K562 (cell line): ENCODE measurements at regions not wholly inside any gene's neighbourhood (a gene's known extent, or its start where the extent isn't known, plus 50 kb on each side); places are given as distances from the start of the nearest gene placed in this dataset.

Experiments used
- ATAC-seq: fragments of 200-7000 bp; cut with Tn5 transposase; 3 replicates; pipeline ENCODE4 v1.9.1; 2020; ENCODE audit warnings: moderate library complexity
- BruUV-seq: library from RNA; stranded (reverse); fragments of 400-500 nt; replicated peaks from 2 replicates; lab custom pipeline; 2021; lab: Mats Ljungman, UMichigan
- CTCF ChIA-PET: fragments of 300-600 bp; formaldehyde crosslinking; extraction: SDS; loops from one replicate; lab custom pipeline; 2021; ENCODE audit warnings: low intra/inter-chr PET ratio; lab: Yijun Ruan, JAX
- POLR2A ChIA-PET: fragments of 300-600, 350-650 bp; sonication (Branson Sonifier 250); formaldehyde crosslinking; extraction: SDS; loops from one replicate; lab custom pipeline; 2021; ENCODE audit warnings: antibody characterized with exemption, inconsistent platforms; lab: Yijun Ruan, JAX
- DNase-seq, 4 experiments: peaks; one replicate each; pipeline versions ENCODE4 v3.0.0 to v3.0.0-alpha.2; 2011 to 2018; ENCODE audit warnings: low spot score in 3 of 4, mixed read lengths in 3 of 4; ENCODE audit errors: extremely low read depth in 1 of 4
- FAIRE-seq: peaks from 2 replicates; lab custom pipeline; 2011; peaks lifted over from hg19 to GRCh38; lab: Jason Lieb, UNC
- H2AFZ ChIP-seq: 2 replicates; pipeline ENCODE4 v1.6.0; 2011; ENCODE audit warnings: low read depth, low read length, control low read depth, inconsistent platforms
- H3K27ac ChIP-seq: fragments of 200-600 bp; 3 replicates; pipeline ENCODE4 v1.8.0; 2011; ENCODE audit warnings: low read depth, mild to moderate bottlenecking, control low read depth, inconsistent platforms, low read length, moderate library complexity, mixed read lengths; ENCODE audit errors: extremely low read depth
- H3K27me3 ChIP-seq, 2 experiments: fragments of 300-600 bp in 1 of 2; 2 replicates in 1 of 2; 3 replicates in 1 of 2; pipeline versions ENCODE4 v1.6.0 to v1.8.0; 2011; ENCODE audit warnings: inconsistent platforms in 2 of 2, low read length in 2 of 2, mild to moderate bottlenecking in 1 of 2, mixed read lengths in 1 of 2, moderate library complexity in 1 of 2; ENCODE audit not compliant: control insufficient read depth in 2 of 2, insufficient read depth in 2 of 2
- H3K36me3 ChIP-seq: fragments of 300-600 bp; 3 replicates; pipeline ENCODE4 v1.8.0; 2011; ENCODE audit warnings: mild to moderate bottlenecking, low read length, inconsistent platforms; ENCODE audit not compliant: control insufficient read depth, insufficient read depth
- H3K4me1 ChIP-seq, 2 experiments: fragments of 200-600 bp in 1 of 2; replicated peaks in 1 of 2; 2 replicates in 1 of 2; 3 replicates in 1 of 2; pipeline versions ENCODE4 v1.5.1 to v1.8.0; 2011; ENCODE audit warnings: inconsistent platforms in 2 of 2, low read length in 2 of 2, mild to moderate bottlenecking in 1 of 2, mixed read lengths in 1 of 2, moderate library complexity in 1 of 2; ENCODE audit not compliant: control insufficient read depth in 2 of 2, insufficient read depth in 2 of 2
- H3K4me2 ChIP-seq: 2 replicates; pipeline ENCODE4 v1.6.1; 2011; ENCODE audit warnings: low read length, control low read depth, inconsistent platforms, mixed read lengths; ENCODE audit not compliant: insufficient read depth
- H3K4me3 ChIP-seq: fragments of 200-600 bp; sonication (generic), shearing (Covaris generic); 2 replicates; pipeline ENCODE4 v1.5.1; 2016; ENCODE audit warnings: control low read depth, inconsistent platforms
- H3K79me2 ChIP-seq: fragments of 200-600 bp; 3 replicates; pipeline ENCODE4 v1.8.0; 2011; ENCODE audit warnings: low read length, inconsistent platforms; ENCODE audit not compliant: control insufficient read depth, insufficient read depth
- H3K9ac ChIP-seq, 2 experiments: 2 replicates each; pipeline versions ENCODE4 v1.6.0 to v1.6.1; 2011; ENCODE audit warnings: low read depth in 2 of 2, low read length in 2 of 2, control low read depth in 1 of 2, inconsistent platforms in 1 of 2, mild to moderate bottlenecking in 1 of 2, mixed read lengths in 1 of 2; ENCODE audit not compliant: insufficient read depth in 1 of 2
- H3K9me1 ChIP-seq: one replicate; pipeline ENCODE4 v1.6.0; 2011; ENCODE audit warnings: inconsistent platforms, mild to moderate bottlenecking, low read length, moderate library complexity; ENCODE audit not compliant: control insufficient read depth, insufficient read depth
- H3K9me3 ChIP-seq: replicated peaks from 2 replicates; pipeline ENCODE4 v1.5.1; 2011; ENCODE audit warnings: low read depth, low read length, inconsistent platforms; ENCODE audit not compliant: control insufficient read depth, insufficient read depth
- H4K20me1 ChIP-seq: replicated peaks from 2 replicates; pipeline ENCODE4 v1.6.1; 2011; ENCODE audit warnings: low read length, inconsistent platforms, mixed read lengths; ENCODE audit not compliant: control insufficient read depth, insufficient read depth
- ATF2 ChIP-seq: sonication (generic); formaldehyde crosslinking; IDR thresholded peaks from 2 replicates; pipeline ENCODE4 v1.8.1; 2022; ENCODE audit warnings: missing genetic modification reagents
- HNRNPLL ChIP-seq: fragments of 200-400 bp; formaldehyde crosslinking; IDR thresholded peaks from 2 replicates; pipeline ENCODE4 v1.6.1; 2017; ENCODE audit warnings: low read length, low read depth, mild to moderate bottlenecking; ENCODE audit not compliant: poor library complexity, severe bottlenecking
- HNRNPUL1 ChIP-seq: fragments of 200-400 bp; formaldehyde crosslinking; IDR thresholded peaks from 2 replicates; pipeline ENCODE4 v1.6.1; 2017; ENCODE audit warnings: low read length
- REST ChIP-seq, 2 experiments: fragments of 450-650 bp; formaldehyde crosslinking in 1 of 2; IDR thresholded peaks; 2 replicates each; pipeline versions ENCODE4 v1.4.0 to v1.6.1; 2014 to 2020; ENCODE audit warnings: mild to moderate bottlenecking in 2 of 2, borderline replicate concordance in 1 of 2, low read depth in 1 of 2
- SAFB ChIP-seq: fragments of 200-400 bp; formaldehyde crosslinking; IDR thresholded peaks from 2 replicates; pipeline ENCODE4 v1.6.1; 2017; ENCODE audit warnings: low read depth, low read length, borderline replicate concordance
- SIX5 ChIP-seq, 2 experiments: IDR thresholded peaks; 2 replicates each; pipeline ENCODE4 v1.6.1; 2011; ENCODE audit warnings: low read length in 2 of 2, borderline replicate concordance in 1 of 2, low read depth in 1 of 2, mild to moderate bottlenecking in 1 of 2, moderate library complexity in 1 of 2; ENCODE audit not compliant: insufficient read depth in 1 of 2
- SMARCA5 ChIP-seq: fragments of 450-650 bp; IDR thresholded peaks from 2 replicates; pipeline ENCODE4 v1.6.1; 2016
- ZFP30 ChIP-seq: fragments of 250-450 bp; sonication (Bioruptor Pico); IDR thresholded peaks from 2 replicates; pipeline ENCODE4 v1.8.0; 2022; ENCODE audit warnings: moderate library complexity, mild to moderate bottlenecking, inconsistent platforms, borderline replicate concordance
- ZKSCAN3 ChIP-seq: fragments of 250-450 bp; sonication (Bioruptor Pico); IDR thresholded peaks from 2 replicates; pipeline ENCODE4 v1.4.0; 2020
- ZNF764 ChIP-seq: fragments of 250-450 bp; sonication (Bioruptor Pico); IDR thresholded peaks from 2 replicates; pipeline ENCODE4 v1.4.0; 2020; ENCODE audit warnings: low read depth, mild to moderate bottlenecking, moderate library complexity
- whole genome bisulfite sequencing: fragments of 100-300 bp; shearing (Covaris generic); methylation state at CpG from one replicate; pipeline ENCODE4 v1.1.6; 2016; ENCODE audit warnings: low coverage, mixed read lengths; ENCODE audit not compliant: insufficient coverage; ENCODE audit errors: missing lambda C conversion rate; 5-methylcytosine and 5-hydroxymethylcytosine counted together
- in situ Hi-C: fragments of 300-500 bp; cut with MboI; formaldehyde crosslinking; loops from 4 replicates; pipeline ENCODE4 v1.15.0; 2018; ENCODE audit warnings: inconsistent platforms, mixed read lengths
- intact Hi-C: fragments of 100-400 bp; cut with micrococcal nuclease; formaldehyde crosslinking; loops from 2 replicates; pipeline ENCODE4 v1.14.2; 2022

GRCh38 chr2:204260162-204260877 lies 285.0 kb upstream of the PARD3B start:
- Histone ChIP-seq H2AFZ (no peak overlapping the region), H3K9me3 (no peaks in the 10 kb centered on the region), H3K9me1 (no peaks in the 10 kb centered on the region), H3K27me3 (peaks cover 0 to 7% of the 10 kb centered on the region in 2 experiments; a peak in 2 of 5 replicates), H3K36me3 (no peaks in the 10 kb centered on the region), H3K4me1 (no peaks in the 10 kb centered on the region), H3K79me2 (no peaks in the 10 kb centered on the region), H3K9ac (no peak overlapping the region), H3K4me3 (no peak overlapping the region), H4K20me1 (no peaks in the 10 kb centered on the region), H3K4me2 (no peak overlapping the region), H3K27ac (no peak overlapping the region)
- ATAC-seq (peak; percentile 89), FAIRE-seq (peak; percentile 77), DNase-seq (peak; percentile 62 to 72 (median 67))
- in situ Hi-C loops = loop anchor here (25.0 kb wide), 1 partner anchor 1427 kb away; the partner anchor contains the start of gene NRP2
- ChIA-PET POLR2A (no interaction called here), CTCF (interaction anchor here (0.6 to 1.5 kb wide), 4 partner anchors 431 to 1420 kb away, joined by 3 to 4 read pairs (median 4); no protein-coding TSS in a partner anchor)
- intact Hi-C loops = loop anchor here (1.0 to 10.0 kb wide), 3 partner anchors 115 to 1417 kb away; no protein-coding TSS in a partner anchor
- WGBS = 10% methylated on average over 9 of the region's 9 CpGs
- no TSS peak for BruUV-seq
- TF ChIP-seq REST (IDR thresholded peaks at IDR 0.05; ENCODE audit: borderline replicate concordance) (peak; percentile 37; the same call in 1 of the 2 replicates), REST (CRISPR knock-in tag; IDR thresholded peaks at IDR 0.05; ENCODE audit: low read depth) (no peak), SIX5 (IDR thresholded peaks at IDR 0.05; ENCODE audit: borderline replicate concordance in 1 of 2, insufficient read depth in 1 of 2, low read depth in 1 of 2, low read length in 2 of 2) (no peak), ZFP30 (CRISPR knock-in tag) (no peak), ZNF764 (no peak), ATF2 (CRISPR knock-in tag) (no peak), ZKSCAN3 (no peak), HNRNPUL1 (no peak), SMARCA5 (no peak), HNRNPLL (no peak), SAFB (no peak)
